ENCODE measurements at regions not wholly inside any gene's neighbourhood (a gene's known extent, or its start where the extent isn't known, plus 50 kb on each side); places are given as distances from the start of the nearest gene placed in this dataset.

DNA sequence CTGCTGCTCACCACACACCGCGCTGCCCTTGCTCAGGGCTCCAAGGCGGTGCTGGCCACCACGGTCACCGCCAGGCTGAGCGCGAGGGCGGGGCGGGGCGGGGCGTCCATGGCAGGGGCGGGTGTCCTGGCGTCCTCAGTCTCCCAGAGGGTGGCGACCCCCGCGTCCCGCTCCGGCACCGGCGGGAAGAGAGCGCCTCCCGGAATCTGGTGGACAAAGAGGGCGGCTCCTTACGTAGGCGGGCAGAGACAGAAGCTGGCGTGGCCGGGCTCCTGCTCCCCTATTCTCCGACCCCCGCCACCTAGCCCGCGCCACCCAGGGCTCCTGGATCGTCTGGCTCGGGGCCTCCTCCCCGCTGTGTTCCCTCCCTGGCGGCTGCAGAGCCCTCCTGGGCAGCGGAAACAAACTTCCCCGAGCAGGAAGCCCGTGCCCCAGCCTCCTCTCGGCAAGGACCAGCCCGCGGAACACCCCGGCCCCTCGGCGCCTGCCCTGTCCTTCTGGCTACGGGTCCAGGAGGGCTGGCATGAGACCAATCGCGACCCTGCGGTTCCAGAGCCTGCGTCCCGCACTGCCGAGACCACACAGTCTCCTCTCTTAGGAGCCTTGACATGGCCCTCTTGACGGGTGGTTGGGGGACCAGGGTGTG lies 133.8 kb upstream of the ZNF92 start:
- peak; percentile 41 for TF ChIP-seq CTCF (IDR thresholded peaks at IDR 0.05)
- no peak for TF ChIP-seq ZFX (IDR thresholded peaks at IDR 0.05; ENCODE audit: borderline replicate concordance)
